ENCODE measurements at regions not wholly inside any gene's neighbourhood (a gene's known extent, or its start where the extent isn't known, plus 50 kb on each side); places are given as distances from the start of the nearest gene placed in this dataset.

GRCh38 chr3:181886676-181887075, 175.0 kb downstream of the SOX2 start:
- Histone ChIP-seq H3K36me3 (ENCODE audit: control insufficient read depth in 2 of 2, extremely low read depth in 1 of 2, insufficient read depth in 2 of 2, low read length in 2 of 2) (no peaks in the 10 kb centered on the region), H3K9me3 (replicated peaks; ENCODE audit: control insufficient read depth, insufficient read depth, low read length) (no peaks in the 10 kb centered on the region), H3K4me3 (replicated peaks in 1 of 3; ENCODE audit: insufficient read depth in 1 of 3, low read depth in 1 of 3, low read length in 3 of 3) (no peak overlapping the region), H3K9me1 (replicated peaks; ENCODE audit: control insufficient read depth, extremely low read depth, insufficient read depth, low read length) (no peaks in the 10 kb centered on the region), H2AFZ (ENCODE audit: low read depth, low read length) (no peak overlapping the region), H3K4me2 (ENCODE audit: insufficient read depth, low read length) (no peak overlapping the region), H3K4me1 (ENCODE audit: control insufficient read depth, extremely low read depth, insufficient read depth, low read length) (no peaks in the 10 kb centered on the region), H3K9ac (replicated peaks; ENCODE audit: extremely low read depth, insufficient read depth, low read length) (no peak overlapping the region), H3K27me3 (ENCODE audit: control insufficient read depth in 2 of 2, insufficient read depth in 2 of 2, low read length in 2 of 2) (no peaks in the 10 kb centered on the region), H3K27ac (ENCODE audit: insufficient read depth, low read depth, low read length) (no peak overlapping the region), H3K79me2 (ENCODE audit: control insufficient read depth, insufficient read depth, low read length) (no peaks in the 10 kb centered on the region), H4K20me1 (replicated peaks; ENCODE audit: control insufficient read depth, extremely low read depth, insufficient read depth, low read length) (no peaks in the 10 kb centered on the region)
- TF ChIP-seq EZH2 (IDR thresholded peaks at IDR 0.05; ENCODE audit: borderline replicate concordance, low read depth, low read length, severe bottlenecking) (no peak), MYC (IDR thresholded peaks at IDR 0.05; ENCODE audit: low read depth, low read length) (no peak), JUN (IDR thresholded peaks at IDR 0.05; ENCODE audit: borderline replicate concordance, insufficient read depth, insufficient read length, low read depth) (no peak), FOS (IDR thresholded peaks at IDR 0.05; ENCODE audit: borderline replicate concordance, insufficient read depth, low read length) (no peak), POLR2AphosphoS5 (IDR thresholded peaks at IDR 0.05; ENCODE audit: insufficient read depth, low read depth, low read length) (no peak), POLR2A (IDR thresholded peaks at IDR 0.05; ENCODE audit: low read depth, low read length) (no peak), GATA2 (IDR thresholded peaks at IDR 0.05; ENCODE audit: insufficient read depth, insufficient read length, low read depth, low read length) (no peak), CTCF (IDR thresholded peaks at IDR 0.05; ENCODE audit: extremely low read depth in 1 of 2, insufficient read depth in 1 of 2, low read depth in 1 of 2, low read length in 2 of 2) (no peak), MAX (IDR thresholded peaks at IDR 0.05; ENCODE audit: insufficient read depth, insufficient read length) (no peak)
- intact Hi-C loops (cut with micrococcal nuclease) = no loop called here
- no peak for FAIRE-seq
- dilution Hi-C loops (cut with MboI; ENCODE audit: extremely low pct_ligation_motif_present, low sequenced_read_pairs) = no loop called here
- no TSS peak for BruUV-seq (replicated peaks)
- CTCF ChIA-PET = no interaction called here
- DNase-seq (ENCODE audit: low read depth, low spot score) = no peak
- POLR2A ChIA-PET = no interaction called here
